ENCODE measurements at regions not wholly inside any gene's neighbourhood (a gene's known extent, or its start where the extent isn't known, plus 50 kb on each side); places are given as distances from the start of the nearest gene placed in this dataset.

DNA sequence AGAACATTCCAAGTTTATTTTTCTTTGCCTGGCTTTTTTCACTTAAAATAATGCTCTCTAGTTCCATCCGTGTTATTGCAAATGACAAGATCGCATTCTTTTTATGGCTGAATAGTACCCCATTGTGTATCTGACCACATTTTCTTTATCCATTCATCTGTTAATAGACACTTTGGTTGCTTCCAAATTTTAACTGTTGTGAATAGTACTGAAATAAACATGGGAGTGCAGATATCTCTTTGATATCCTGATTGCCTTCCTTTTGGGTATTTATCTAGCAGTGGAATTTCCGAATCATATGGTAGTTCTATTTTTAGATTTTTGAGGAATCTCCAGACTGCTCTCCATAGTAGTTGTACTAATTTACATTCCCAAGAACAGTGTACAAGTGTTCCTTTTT is 230.5 kb downstream of the FIGN start:
- TF ChIP-seq, protein P1, sequence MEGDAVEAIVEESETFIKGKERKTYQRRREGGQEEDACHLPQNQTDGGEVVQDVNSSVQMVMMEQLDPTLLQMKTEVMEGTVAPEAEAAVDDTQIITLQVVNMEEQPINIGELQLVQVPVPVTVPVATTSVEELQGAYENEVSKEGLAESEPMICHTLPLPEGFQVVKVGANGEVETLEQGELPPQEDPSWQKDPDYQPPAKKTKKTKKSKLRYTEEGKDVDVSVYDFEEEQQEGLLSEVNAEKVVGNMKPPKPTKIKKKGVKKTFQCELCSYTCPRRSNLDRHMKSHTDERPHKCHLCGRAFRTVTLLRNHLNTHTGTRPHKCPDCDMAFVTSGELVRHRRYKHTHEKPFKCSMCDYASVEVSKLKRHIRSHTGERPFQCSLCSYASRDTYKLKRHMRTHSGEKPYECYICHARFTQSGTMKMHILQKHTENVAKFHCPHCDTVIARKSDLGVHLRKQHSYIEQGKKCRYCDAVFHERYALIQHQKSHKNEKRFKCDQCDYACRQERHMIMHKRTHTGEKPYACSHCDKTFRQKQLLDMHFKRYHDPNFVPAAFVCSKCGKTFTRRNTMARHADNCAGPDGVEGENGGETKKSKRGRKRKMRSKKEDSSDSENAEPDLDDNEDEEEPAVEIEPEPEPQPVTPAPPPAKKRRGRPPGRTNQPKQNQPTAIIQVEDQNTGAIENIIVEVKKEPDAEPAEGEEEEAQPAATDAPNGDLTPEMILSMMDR (IDR thresholded peaks at IDR 0.05; ENCODE audit: insufficient read depth, low read length, poor library complexity, severe bottlenecking) = no peak
- TF ChIP-seq EZH2phosphoT487 (conservative IDR thresholded peaks at IDR 0.05; ENCODE audit: low read length) = no peak
